ACHN (cell line): ENCODE measurements at regions not wholly inside any gene's neighbourhood (a gene's known extent, or its start where the extent isn't known, plus 50 kb on each side); places are given as distances from the start of the nearest gene placed in this dataset.
A peak's percentile ranks its signal among the peaks of the same experiment; 100 is the strongest.

Source experiments
- DNase-seq: peaks from one replicate; pipeline ENCODE4 v3.0.0-alpha.2; 2015
- in situ Hi-C: cut with HindIII; loops from 2 replicates; pipeline ENCODE4 v1.10.0; 2017; ENCODE audit warnings: low sequenced_read_pairs, low pct_ligation_motif_present, low pct_unique_long_range_greater_than_20kb

GRCh38 chr15:85297537-85297936 lies 82.9 kb upstream of the AKAP13 start:
- in situ Hi-C loops: no loop called here
- no peak for DNase-seq

- DNase-seq: no peak
- in situ Hi-C loops: no loop called here
These were observed 82.0 kb upstream of the AKAP13 start for GRCh38 chr15:85298366-85298765.

GRCh38 chr15:85298941-85299340 lies 81.5 kb upstream of the AKAP13 start:
- no peak for DNase-seq
- in situ Hi-C loops: no loop called here

- no peak for DNase-seq
- in situ Hi-C loops: no loop called here
These were observed 78.1 kb upstream of the AKAP13 start for GRCh38 chr15:85302271-85302670.

- DNase-seq: no peak
- in situ Hi-C loops: no loop called here
These were observed 75.4 kb upstream of the AKAP13 start for GRCh38 chr15:85305050-85305449.

GRCh38 chr15:85306946-85307686 lies 73.3 kb upstream of the AKAP13 start:
- in situ Hi-C loops: no loop called here
- DNase-seq: no peak

GRCh38 chr15:85307687-85308045 lies 72.7 kb upstream of the AKAP13 start:
- DNase-seq: no peak
- in situ Hi-C loops: no loop called here

GRCh38 chr15:85311647-85312046 lies 68.8 kb upstream of the AKAP13 start:
- in situ Hi-C loops: no loop called here

GRCh38 chr15:85312486-85312885 lies 67.9 kb upstream of the AKAP13 start:
- DNase-seq: peak; percentile 57
- in situ Hi-C loops: no loop called here

More at GRCh38 chr15:85311647-85312046, 68.8 kb upstream of the AKAP13 start:
- DNase-seq: no peak

GRCh38 chr15:85312929-85313331 lies 67.5 kb upstream of the AKAP13 start:
- in situ Hi-C loops: no loop called here
- DNase-seq: peak; percentile 47

- in situ Hi-C loops: no loop called here
- no peak for DNase-seq
These were observed 67.1 kb upstream of the AKAP13 start for GRCh38 chr15:85313339-85313738.

- in situ Hi-C loops: no loop called here
- no peak for DNase-seq
These were observed 66.3 kb upstream of the AKAP13 start for GRCh38 chr15:85314146-85314545.

GRCh38 chr15:85314633-85315032 lies 65.8 kb upstream of the AKAP13 start:
- in situ Hi-C loops: no loop called here
- no peak for DNase-seq

GRCh38 chr15:85316244-85316934 lies 64.0 kb upstream of the AKAP13 start:
- no peak for DNase-seq
- in situ Hi-C loops: no loop called here

GRCh38 chr15:85318048-85318731 lies 62.2 kb upstream of the AKAP13 start:
- peak; percentile 13 for DNase-seq
- in situ Hi-C loops: no loop called here

GRCh38 chr15:85318732-85319076 lies 61.7 kb upstream of the AKAP13 start:
- in situ Hi-C loops: no loop called here
- no peak for DNase-seq

- no peak for DNase-seq
- in situ Hi-C loops: no loop called here
These were observed 56.2 kb upstream of the AKAP13 start for GRCh38 chr15:85324202-85324601.

- no peak for DNase-seq
- in situ Hi-C loops: no loop called here
These were observed 54.6 kb upstream of the AKAP13 start for GRCh38 chr15:85325834-85326233.

- DNase-seq: no peak
- in situ Hi-C loops: no loop called here
These were observed 54.1 kb upstream of the AKAP13 start for GRCh38 chr15:85326291-85326690.

- in situ Hi-C loops: no loop called here
- no peak for DNase-seq
These were observed 52.6 kb upstream of the AKAP13 start for GRCh38 chr15:85327820-85328219.
